ENCODE measurements at regions not wholly inside any gene's neighbourhood (a gene's known extent, or its start where the extent isn't known, plus 50 kb on each side); places are given as distances from the start of the nearest gene placed in this dataset.

DNA sequence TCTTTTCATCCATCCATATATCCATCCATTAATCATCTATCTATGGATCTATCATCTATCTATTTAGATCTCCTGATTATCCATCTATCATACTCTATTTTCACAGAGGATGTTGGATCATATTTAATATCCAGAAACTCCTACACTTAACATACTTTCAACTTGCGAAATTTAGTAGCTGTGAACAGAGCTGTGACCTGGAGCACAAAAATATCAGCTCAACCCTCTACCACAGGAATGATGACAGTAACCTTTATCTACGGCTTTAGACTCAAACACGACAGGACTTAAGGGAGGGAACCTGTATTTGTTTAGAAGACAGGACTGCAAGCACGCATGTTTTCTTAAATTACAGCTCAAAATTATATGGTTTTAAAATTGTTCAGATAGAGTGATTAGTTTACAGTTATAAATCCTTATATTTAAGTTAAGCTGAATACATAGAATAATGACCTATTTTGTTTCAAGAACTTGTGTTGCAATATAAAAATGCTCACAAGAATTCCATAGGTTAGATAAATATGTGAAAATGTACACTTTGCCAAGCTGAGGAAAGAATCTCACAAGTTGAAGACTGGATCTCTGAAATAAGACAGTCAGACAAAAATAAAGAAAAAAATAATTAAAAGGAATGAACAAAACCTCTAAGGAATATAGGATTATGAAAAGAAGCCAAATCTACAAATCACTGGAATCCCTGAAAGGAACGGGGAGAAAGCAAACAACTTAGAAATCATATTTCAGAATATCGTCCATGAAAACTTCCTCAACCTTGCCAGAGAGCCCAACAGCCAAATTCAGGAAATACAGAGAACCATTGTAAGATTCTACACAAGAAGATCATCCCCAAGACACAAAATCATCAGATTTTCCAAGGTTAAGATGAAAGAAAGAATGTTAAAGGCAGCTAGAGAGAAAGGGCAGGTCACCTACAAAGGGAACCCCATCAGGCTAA lies 142.0 kb downstream of the COL6A3 start:
- DNase-seq = no peak
- ATAC-seq = no peak
